ENCODE measurements at regions not wholly inside any gene's neighbourhood (a gene's known extent, or its start where the extent isn't known, plus 50 kb on each side); places are given as distances from the start of the nearest gene placed in this dataset.

GRCh38 chr12:25412735-25413134 lies 140.3 kb downstream of the LMNTD1 start:
- no TSS peak for BruUV-seq (replicated peaks)
- H3K36me3 Mint-ChIP-seq (ENCODE audit: insufficient read depth, unreplicated experiment), result no peaks in the 10 kb centered on the region

GRCh38 chr12:25404955-25405354 lies 148.1 kb downstream of the LMNTD1 start:
- Mint-ChIP-seq H3K36me3 (ENCODE audit: insufficient read depth, unreplicated experiment) (no peaks in the 10 kb centered on the region), H3K27me3 (ENCODE audit: unreplicated experiment) (no peaks in the 10 kb centered on the region), H3K4me1 (ENCODE audit: low read depth, unreplicated experiment) (no peaks in the 10 kb centered on the region), H3K9me3 (ENCODE audit: low read depth, unreplicated experiment) (peaks cover 3% of the 10 kb centered on the region), H3K27ac (ENCODE audit: unreplicated experiment) (no peak overlapping the region), H3K4me3 (ENCODE audit: low read depth, unreplicated experiment) (no peak overlapping the region)
- CTCF ChIA-PET, result no interaction called here
- no peak for TF ChIP-seq CTCF (IDR thresholded peaks at IDR 0.05; ENCODE audit: unreplicated experiment)
- no TSS peak for BruUV-seq (replicated peaks)
- intact Hi-C loops (cut with micrococcal nuclease; ENCODE audit: unreplicated experiment), result no loop called here
- no peak for DNase-seq

More at GRCh38 chr12:25412735-25413134, 140.3 kb downstream of the LMNTD1 start:
- Mint-ChIP-seq H3K27ac (ENCODE audit: unreplicated experiment) (no peak overlapping the region), H3K27me3 (ENCODE audit: unreplicated experiment) (no peaks in the 10 kb centered on the region), H3K4me1 (ENCODE audit: low read depth, unreplicated experiment) (no peaks in the 10 kb centered on the region), H3K9me3 (ENCODE audit: low read depth, unreplicated experiment) (no peaks in the 10 kb centered on the region), H3K4me3 (ENCODE audit: low read depth, unreplicated experiment) (no peak overlapping the region)
- intact Hi-C loops (cut with micrococcal nuclease; ENCODE audit: unreplicated experiment), result no loop called here
- DNase-seq, result no peak
- TF ChIP-seq CTCF (IDR thresholded peaks at IDR 0.05; ENCODE audit: unreplicated experiment), result no peak
- CTCF ChIA-PET, result no interaction called here

- no peak for TF ChIP-seq CTCF (IDR thresholded peaks at IDR 0.05; ENCODE audit: unreplicated experiment)
- Mint-ChIP-seq H3K9me3 (ENCODE audit: low read depth, unreplicated experiment) (peaks cover 3% of the 10 kb centered on the region), H3K4me1 (ENCODE audit: low read depth, unreplicated experiment) (no peaks in the 10 kb centered on the region), H3K27ac (ENCODE audit: unreplicated experiment) (no peak overlapping the region), H3K36me3 (ENCODE audit: insufficient read depth, unreplicated experiment) (no peaks in the 10 kb centered on the region), H3K27me3 (ENCODE audit: unreplicated experiment) (no peaks in the 10 kb centered on the region), H3K4me3 (ENCODE audit: low read depth, unreplicated experiment) (no peak overlapping the region)
- intact Hi-C loops (cut with micrococcal nuclease; ENCODE audit: unreplicated experiment), result no loop called here
- no TSS peak for BruUV-seq (replicated peaks)
- DNase-seq, result no peak
- CTCF ChIA-PET, result no interaction called here
Measured at GRCh38 chr12:25401547-25402345, 151.0 kb upstream of the KRAS start.

GRCh38 chr12:25397001-25397400 lies 146.3 kb upstream of the KRAS start:
- H3K36me3 Mint-ChIP-seq (ENCODE audit: insufficient read depth, unreplicated experiment), result no peaks in the 10 kb centered on the region
- no peaks in the 10 kb centered on the region for H3K4me1 Mint-ChIP-seq (ENCODE audit: low read depth, unreplicated experiment)
- CTCF ChIA-PET, result no interaction called here
- no peak for TF ChIP-seq CTCF (IDR thresholded peaks at IDR 0.05; ENCODE audit: unreplicated experiment)
- no peak overlapping the region for H3K27ac Mint-ChIP-seq (ENCODE audit: unreplicated experiment)
- no TSS peak for BruUV-seq (replicated peaks)
- no peaks in the 10 kb centered on the region for H3K27me3 Mint-ChIP-seq (ENCODE audit: unreplicated experiment)
- H3K9me3 Mint-ChIP-seq (ENCODE audit: low read depth, unreplicated experiment), result peaks cover 4% of the 10 kb centered on the region
- intact Hi-C loops (cut with micrococcal nuclease; ENCODE audit: unreplicated experiment), result no loop called here
- DNase-seq, result no peak
- H3K4me3 Mint-ChIP-seq (ENCODE audit: low read depth, unreplicated experiment), result no peak overlapping the region
